HG02981 (cell line): ENCODE measurements at regions not wholly inside any gene's neighbourhood (a gene's known extent, or its start where the extent isn't known, plus 50 kb on each side); places are given as distances from the start of the nearest gene placed in this dataset.

Experiments
- ATAC-seq: cut with Tn5 transposase; IDR thresholded peaks from one replicate; pipeline ENCODE4 v1.9.1; 2021; ENCODE audit warnings: mild to moderate bottlenecking, moderate library complexity; ENCODE audit not compliant: unreplicated experiment

GRCh38 chr13:60629158-60629557, 232.1 kb downstream of the TDRD3 start:
- no peak for ATAC-seq

GRCh38 chr13:60627071-60627686, 230.2 kb downstream of the TDRD3 start:
- ATAC-seq, result peak; percentile 75
